Activated T-cell treated with anti-CD3 and anti-CD28 coated beads, Interleukin-2, amount 50 U/mL, for 72 hours (primary cell): ENCODE measurements at regions not wholly inside any gene's neighbourhood (a gene's known extent, or its start where the extent isn't known, plus 50 kb on each side); places are given as distances from the start of the nearest gene placed in this dataset.

Source experiments
- ATAC-seq, 2 donors: fragments of 150-1000 bp; cut with Tn5 transposase; replicated peaks in 1 of 2; 2 replicates each; pipeline ENCODE4 v1.10.0; 2021; ENCODE audit warnings: moderate library complexity in 2 of 2, mild to moderate bottlenecking in 1 of 2
- DNase-seq, 2 donors: peaks; one replicate each; pipeline ENCODE4 v3.0.0; 2021 to 2022; ENCODE audit warnings: mixed read lengths in 1 of 2
- H3K27ac Mint-ChIP-seq: one replicate; pipeline ENCODE4 v1.8.0; 2022; ENCODE audit warnings: mild to moderate bottlenecking, moderate library complexity, mixed read lengths
- H3K27me3 Mint-ChIP-seq: one replicate; pipeline ENCODE4 v1.8.0; 2022; ENCODE audit warnings: low read depth, mixed read lengths
- H3K36me3 Mint-ChIP-seq, 2 donors: one replicate each; pipeline ENCODE4 v1.8.0; 2022; ENCODE audit warnings: mixed read lengths in 2 of 2, mild to moderate bottlenecking in 1 of 2; ENCODE audit not compliant: insufficient read depth in 2 of 2
- H3K4me1 Mint-ChIP-seq: one replicate; pipeline ENCODE4 v1.8.0; 2022; ENCODE audit warnings: low read depth, mixed read lengths
- H3K4me3 Mint-ChIP-seq, 2 donors: one replicate each; pipeline ENCODE4 v1.8.0; 2022; ENCODE audit warnings: mild to moderate bottlenecking in 2 of 2, mixed read lengths in 2 of 2, moderate library complexity in 2 of 2
- H3K9me3 Mint-ChIP-seq, 2 donors: one replicate each; pipeline ENCODE4 v1.8.0; 2022; ENCODE audit warnings: mixed read lengths in 2 of 2

- ATAC-seq (no peak), DNase-seq (no peak)
- Mint-ChIP-seq H3K9me3 (no peaks in the 10 kb centered on the region), H3K27ac (no peak overlapping the region), H3K36me3 (no peaks in the 10 kb centered on the region), H3K4me3 (no peak overlapping the region), H3K4me1 (no peaks in the 10 kb centered on the region), H3K27me3 (no peaks in the 10 kb centered on the region)
Measured at GRCh38 chr13:22470075-22470474, 710.7 kb upstream of the SGCG start.

- H3K36me3 Mint-ChIP-seq: no peaks in the 10 kb centered on the region
- H3K9me3 Mint-ChIP-seq: peaks cover 2 to 3% of the 10 kb centered on the region in 2 donors
- ATAC-seq (peak in 1 of 2 donors; percentile 30), DNase-seq (no peak)
- no peak overlapping the region for H3K4me3 Mint-ChIP-seq
- no peak overlapping the region for H3K27ac Mint-ChIP-seq
- peaks cover 6% of the 10 kb centered on the region for H3K4me1 Mint-ChIP-seq
- H3K27me3 Mint-ChIP-seq: no peaks in the 10 kb centered on the region
Measured at GRCh38 chr13:22482496-22483000, 698.2 kb upstream of the SGCG start.

GRCh38 chr13:22483276-22483675 lies 697.5 kb upstream of the SGCG start:
- H3K4me1 Mint-ChIP-seq: peaks cover 6% of the 10 kb centered on the region
- no peak overlapping the region for H3K4me3 Mint-ChIP-seq
- peak overlapping the region; percentile 10 for H3K27ac Mint-ChIP-seq
- peaks cover 2 to 3% of the 10 kb centered on the region in 2 donors for H3K9me3 Mint-ChIP-seq
- no peaks in the 10 kb centered on the region for H3K27me3 Mint-ChIP-seq
- DNase-seq (no peak), ATAC-seq (no peak)
- H3K36me3 Mint-ChIP-seq: no peaks in the 10 kb centered on the region

GRCh38 chr13:22486490-22486889 lies 694.3 kb upstream of the SGCG start:
- no peak for DNase-seq
- Mint-ChIP-seq H3K9me3 (peaks cover 0 to 4% of the 10 kb centered on the region in 2 donors), H3K27ac (no peak overlapping the region), H3K4me1 (peaks cover 6% of the 10 kb centered on the region), H3K4me3 (no peak overlapping the region), H3K27me3 (no peaks in the 10 kb centered on the region), H3K36me3 (no peaks in the 10 kb centered on the region)
- ATAC-seq: no peak

- Mint-ChIP-seq H3K27ac (no peak overlapping the region), H3K27me3 (no peaks in the 10 kb centered on the region), H3K4me1 (no peaks in the 10 kb centered on the region), H3K4me3 (no peak overlapping the region), H3K36me3 (no peaks in the 10 kb centered on the region), H3K9me3 (peaks cover 0 to 2% of the 10 kb centered on the region in 2 donors)
- no peak for DNase-seq
- no peak for ATAC-seq
Measured at GRCh38 chr13:22487932-22488331, 692.8 kb upstream of the SGCG start.

- Mint-ChIP-seq H3K36me3 (no peaks in the 10 kb centered on the region), H3K27ac (no peak overlapping the region), H3K4me3 (no peak overlapping the region), H3K27me3 (no peaks in the 10 kb centered on the region), H3K4me1 (no peaks in the 10 kb centered on the region), H3K9me3 (peaks cover 2% of the 10 kb centered on the region in 2 donors)
- ATAC-seq (no peak), DNase-seq (no peak)
Measured at GRCh38 chr13:22489771-22490170, 691.0 kb upstream of the SGCG start.

- no peak overlapping the region for H3K4me3 Mint-ChIP-seq
- ATAC-seq: no peak
Measured at GRCh38 chr13:22495819-22496218, 685.0 kb upstream of the SGCG start.

GRCh38 chr13:22496803-22497508 lies 683.8 kb upstream of the SGCG start:
- ATAC-seq: no peak
- Mint-ChIP-seq H3K9me3 (peaks cover 0 to 2% of the 10 kb centered on the region in 2 donors), H3K27me3 (no peaks in the 10 kb centered on the region), H3K36me3 (no peaks in the 10 kb centered on the region), H3K4me3 (no peak overlapping the region), H3K27ac (no peak overlapping the region), H3K4me1 (no peaks in the 10 kb centered on the region)
- no peak for DNase-seq

More at GRCh38 chr13:22495819-22496218, 685.0 kb upstream of the SGCG start:
- H3K4me1 Mint-ChIP-seq: no peaks in the 10 kb centered on the region
- no peaks in the 10 kb centered on the region for H3K27me3 Mint-ChIP-seq
- DNase-seq: no peak
- H3K27ac Mint-ChIP-seq: no peak overlapping the region
- no peaks in the 10 kb centered on the region for H3K36me3 Mint-ChIP-seq
- peaks cover 0 to 2% of the 10 kb centered on the region in 2 donors for H3K9me3 Mint-ChIP-seq

- no peak overlapping the region for H3K4me3 Mint-ChIP-seq
- peaks cover 2 to 5% of the 10 kb centered on the region in 2 donors for H3K9me3 Mint-ChIP-seq
- H3K4me1 Mint-ChIP-seq: no peaks in the 10 kb centered on the region
- no peak for DNase-seq
- no peak overlapping the region for H3K27ac Mint-ChIP-seq
- no peak for ATAC-seq
- no peaks in the 10 kb centered on the region for H3K36me3 Mint-ChIP-seq
- no peaks in the 10 kb centered on the region for H3K27me3 Mint-ChIP-seq
Measured at GRCh38 chr13:22497991-22498780, 682.6 kb upstream of the SGCG start.

- H3K4me1 Mint-ChIP-seq: no peaks in the 10 kb centered on the region
- no peaks in the 10 kb centered on the region for H3K36me3 Mint-ChIP-seq
- H3K9me3 Mint-ChIP-seq: peaks cover 0 to 5% of the 10 kb centered on the region in 2 donors
- ATAC-seq (no peak), DNase-seq (no peak)
- no peak overlapping the region for H3K4me3 Mint-ChIP-seq
- no peak overlapping the region for H3K27ac Mint-ChIP-seq
- no peaks in the 10 kb centered on the region for H3K27me3 Mint-ChIP-seq
Measured at GRCh38 chr13:22499919-22500318, 680.9 kb upstream of the SGCG start.

GRCh38 chr13:22505489-22505888 lies 675.3 kb upstream of the SGCG start:
- DNase-seq (no peak), ATAC-seq (no peak)
- H3K9me3 Mint-ChIP-seq: peaks cover 0 to 7% of the 10 kb centered on the region in 2 donors
- H3K27me3 Mint-ChIP-seq: no peaks in the 10 kb centered on the region
- H3K27ac Mint-ChIP-seq: no peak overlapping the region
- H3K4me1 Mint-ChIP-seq: no peaks in the 10 kb centered on the region
- H3K4me3 Mint-ChIP-seq: no peak overlapping the region
- H3K36me3 Mint-ChIP-seq: no peaks in the 10 kb centered on the region

- Mint-ChIP-seq H3K36me3 (no peaks in the 10 kb centered on the region), H3K9me3 (peaks cover 0 to 7% of the 10 kb centered on the region in 2 donors), H3K4me3 (no peak overlapping the region), H3K27ac (no peak overlapping the region), H3K4me1 (no peaks in the 10 kb centered on the region), H3K27me3 (no peaks in the 10 kb centered on the region)
- DNase-seq: no peak
- ATAC-seq: no peak
Measured at GRCh38 chr13:22506096-22506691, 674.6 kb upstream of the SGCG start.

- no peak for ATAC-seq
- Mint-ChIP-seq H3K4me3 (no peak overlapping the region), H3K27ac (no peak overlapping the region), H3K9me3 (peaks cover 0 to 2% of the 10 kb centered on the region in 2 donors), H3K4me1 (no peaks in the 10 kb centered on the region), H3K36me3 (no peaks in the 10 kb centered on the region), H3K27me3 (no peaks in the 10 kb centered on the region)
- DNase-seq: no peak
Measured at GRCh38 chr13:22517544-22517943, 663.2 kb upstream of the SGCG start.
